Peyer's patch (tissue), 4 donors: ENCODE measurements at regions not wholly inside any gene's neighbourhood (a gene's known extent, or its start where the extent isn't known, plus 50 kb on each side); places are given as distances from the start of the nearest gene placed in this dataset.

Experiments
- CTCF ChIP-seq, 6 experiments: fragments of 450-650 bp in 4 of 6; fragments of 200-600 bp in 2 of 6; sonication (generic) in 1 of 6; IDR thresholded peaks; one replicate each; pipeline ENCODE4 v1.5.1; 2017 to 2019; ENCODE audit warnings: antibody characterized with exemption in 6 of 6, mild to moderate bottlenecking in 3 of 6, moderate library complexity in 1 of 6
- POLR2A ChIP-seq, 2 donors: fragments of 450-650 bp; IDR thresholded peaks; one replicate each; pipeline ENCODE4 v1.5.1; 2017; ENCODE audit warnings: antibody characterized with exemption in 2 of 2, mild to moderate bottlenecking in 2 of 2, moderate library complexity in 2 of 2

- TF ChIP-seq CTCF (IDR thresholded peaks at IDR 0.05) (no peak), POLR2A (IDR thresholded peaks at IDR 0.05) (no peak)
Observed at GRCh38 chr3:144522456-144522855, 550.8 kb downstream of the DIPK2A start.
